ENCODE measurements at regions not wholly inside any gene's neighbourhood (a gene's known extent, or its start where the extent isn't known, plus 50 kb on each side); places are given as distances from the start of the nearest gene placed in this dataset.

GRCh38 chr17:33941744-33942143 is 313.3 kb upstream of the CCL2 start:
- no peaks in the 10 kb centered on the region for H3K36me3 ChIP-seq (ENCODE audit: insufficient read depth, low read length)
- no peak overlapping the region for H3K9ac ChIP-seq (ENCODE audit: low read length)
- H3K9me3 ChIP-seq (ENCODE audit: low read length) = no peaks in the 10 kb centered on the region
- no peak overlapping the region for H2AFZ ChIP-seq (ENCODE audit: low read length)
- H3F3A ChIP-seq (ENCODE audit: insufficient read depth, low read length) = no peaks in the 10 kb centered on the region
- no peaks in the 10 kb centered on the region for H3K9me2 ChIP-seq (ENCODE audit: low read depth, low read length)
- H3K4me1 ChIP-seq (ENCODE audit: insufficient read depth, low read length, severe bottlenecking) = no peaks in the 10 kb centered on the region
- H3K27me3 ChIP-seq (ENCODE audit: insufficient read depth, low read length) = no peaks in the 10 kb centered on the region
- no peak for TF ChIP-seq EZH2 (IDR thresholded peaks at IDR 0.05; ENCODE audit: borderline replicate concordance, low read length)
- TF ChIP-seq CTCF (IDR thresholded peaks at IDR 0.05; ENCODE audit: low read length) = no peak
- no peaks in the 10 kb centered on the region for H4K20me1 ChIP-seq (ENCODE audit: insufficient read depth, low read length)
- no peak overlapping the region for H3K4me2 ChIP-seq (ENCODE audit: low read length)
- no peaks in the 10 kb centered on the region for H3K79me2 ChIP-seq (ENCODE audit: insufficient read depth, low read length)
- no peak overlapping the region for H3K27ac ChIP-seq (ENCODE audit: low read depth, low read length, poor library complexity, severe bottlenecking)
- no peak overlapping the region for H3K4me3 ChIP-seq (ENCODE audit: low read depth, low read length, poor library complexity, severe bottlenecking)

- Histone ChIP-seq H3K9me2 (ENCODE audit: low read depth, low read length) (no peaks in the 10 kb centered on the region), H3K9me3 (ENCODE audit: low read length) (no peaks in the 10 kb centered on the region), H2AFZ (ENCODE audit: low read length) (no peak overlapping the region), H4K20me1 (ENCODE audit: insufficient read depth, low read length) (no peaks in the 10 kb centered on the region), H3K36me3 (ENCODE audit: insufficient read depth, low read length) (no peaks in the 10 kb centered on the region), H3K4me2 (ENCODE audit: low read length) (no peak overlapping the region), H3K27me3 (ENCODE audit: insufficient read depth, low read length) (no peaks in the 10 kb centered on the region), H3K4me1 (ENCODE audit: insufficient read depth, low read length, severe bottlenecking) (no peaks in the 10 kb centered on the region), H3F3A (ENCODE audit: insufficient read depth, low read length) (no peaks in the 10 kb centered on the region), H3K4me3 (ENCODE audit: low read depth, low read length, poor library complexity, severe bottlenecking) (no peak overlapping the region), H3K9ac (ENCODE audit: low read length) (no peak overlapping the region), H3K79me2 (ENCODE audit: insufficient read depth, low read length) (no peaks in the 10 kb centered on the region), H3K27ac (ENCODE audit: low read depth, low read length, poor library complexity, severe bottlenecking) (no peak overlapping the region)
- no peak for TF ChIP-seq EZH2 (IDR thresholded peaks at IDR 0.05; ENCODE audit: borderline replicate concordance, low read length)
- TF ChIP-seq CTCF (IDR thresholded peaks at IDR 0.05; ENCODE audit: low read length) = no peak
These were observed 312.7 kb upstream of the CCL2 start for GRCh38 chr17:33942414-33942813.

DNA sequence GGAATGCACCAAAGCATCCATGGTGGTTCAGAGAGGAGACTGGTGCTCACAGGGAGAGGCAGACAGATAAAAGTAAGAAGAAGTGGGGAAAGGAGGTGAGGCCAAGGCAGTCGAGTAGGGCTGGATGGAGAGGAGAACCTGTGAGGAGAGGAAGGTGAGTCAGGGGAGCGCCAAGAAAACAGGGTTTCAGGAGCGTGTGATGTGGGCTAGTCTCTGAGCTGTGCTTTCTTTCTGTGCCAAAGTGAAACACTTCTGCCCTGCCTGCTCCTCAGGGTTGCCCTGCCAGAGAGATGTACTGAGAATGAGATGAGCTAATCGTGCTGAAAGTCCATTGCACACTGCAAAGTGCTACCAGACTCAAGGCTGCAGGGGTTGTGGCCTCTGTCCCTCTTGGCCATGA is 310.7 kb upstream of the CCL2 start:
- Histone ChIP-seq H3K27me3 (ENCODE audit: insufficient read depth, low read length) (no peaks in the 10 kb centered on the region), H2AFZ (ENCODE audit: low read length) (no peak overlapping the region), H3K4me2 (ENCODE audit: low read length) (no peak overlapping the region), H3K36me3 (ENCODE audit: insufficient read depth, low read length) (no peaks in the 10 kb centered on the region), H3K4me1 (ENCODE audit: insufficient read depth, low read length, severe bottlenecking) (no peaks in the 10 kb centered on the region), H3K79me2 (ENCODE audit: insufficient read depth, low read length) (no peaks in the 10 kb centered on the region), H3K9ac (ENCODE audit: low read length) (no peak overlapping the region), H3K9me3 (ENCODE audit: low read length) (no peaks in the 10 kb centered on the region), H3K4me3 (ENCODE audit: low read depth, low read length, poor library complexity, severe bottlenecking) (no peak overlapping the region), H3K27ac (ENCODE audit: low read depth, low read length, poor library complexity, severe bottlenecking) (no peak overlapping the region), H3K9me2 (ENCODE audit: low read depth, low read length) (no peaks in the 10 kb centered on the region), H4K20me1 (ENCODE audit: insufficient read depth, low read length) (no peaks in the 10 kb centered on the region), H3F3A (ENCODE audit: insufficient read depth, low read length) (no peaks in the 10 kb centered on the region)
- TF ChIP-seq EZH2 (IDR thresholded peaks at IDR 0.05; ENCODE audit: borderline replicate concordance, low read length) = no peak
- no peak for TF ChIP-seq CTCF (IDR thresholded peaks at IDR 0.05; ENCODE audit: low read length)
